T-helper 1 cell (primary cell): ENCODE measurements at regions not wholly inside any gene's neighbourhood (a gene's known extent, or its start where the extent isn't known, plus 50 kb on each side); places are given as distances from the start of the nearest gene placed in this dataset.

ENCODE experiments used
- DNase-seq, 5 donors: peaks; one replicate each; pipeline ENCODE4 v3.0.0-alpha.2; 2012 to 2020

GRCh38 chrY:15404551-15404950 is 880.2 kb downstream of the NLGN4Y start:
- DNase-seq: no peak

GRCh38 chrY:15415165-15415564 is 890.8 kb downstream of the NLGN4Y start:
- DNase-seq: no peak

- no peak for DNase-seq
Observed at GRCh38 chrY:15418613-15419012, 894.3 kb downstream of the NLGN4Y start.

- peak in 2 of 5 donors; percentile 4 to 10 for DNase-seq
Observed at GRCh38 chrY:15424665-15425132, 900.4 kb downstream of the NLGN4Y start.

GRCh38 chrY:15440021-15440695 is 915.8 kb downstream of the NLGN4Y start:
- no peak for DNase-seq

- no peak for DNase-seq
Observed at GRCh38 chrY:15440696-15441408, 916.5 kb downstream of the NLGN4Y start.

GRCh38 chrY:15441878-15442277 is 917.5 kb downstream of the NLGN4Y start:
- DNase-seq: no peak

- no peak for DNase-seq
Observed at GRCh38 chrY:15445871-15446270, 921.5 kb downstream of the NLGN4Y start.

GRCh38 chrY:15446861-15447260 is 922.5 kb downstream of the NLGN4Y start:
- no peak for DNase-seq

GRCh38 chrY:15447959-15448358 is 923.6 kb downstream of the NLGN4Y start:
- no peak for DNase-seq

GRCh38 chrY:15455133-15455937 is 931.0 kb downstream of the NLGN4Y start:
- DNase-seq: no peak

- peak in 4 of 5 donors; percentile 52 to 63 (median 60) for DNase-seq
Observed at GRCh38 chrY:15455980-15456469, 931.7 kb downstream of the NLGN4Y start.

GRCh38 chrY:15456491-15456890 is 932.2 kb downstream of the NLGN4Y start:
- peak in 1 of 5 donors; percentile 0 for DNase-seq

GRCh38 chrY:15457682-15458081 is 933.4 kb downstream of the NLGN4Y start:
- DNase-seq: no peak

- no peak for DNase-seq
Observed at GRCh38 chrY:15458426-15458825, 934.1 kb downstream of the NLGN4Y start.

GRCh38 chrY:15465880-15466279 is 941.6 kb downstream of the NLGN4Y start:
- no peak for DNase-seq

- DNase-seq: no peak
Observed at GRCh38 chrY:15466891-15467290, 942.6 kb downstream of the NLGN4Y start.

GRCh38 chrY:15468091-15468490 is 943.8 kb downstream of the NLGN4Y start:
- DNase-seq: no peak

- no peak for DNase-seq
Observed at GRCh38 chrY:15471371-15471770, 947.0 kb downstream of the NLGN4Y start.

GRCh38 chrY:15478348-15478963 is 954.1 kb downstream of the NLGN4Y start:
- no peak for DNase-seq

- DNase-seq: no peak
Observed at GRCh38 chrY:15500536-15500935, 976.2 kb downstream of the NLGN4Y start.

- DNase-seq: no peak
Observed at GRCh38 chrY:15501181-15501580, 976.9 kb downstream of the NLGN4Y start.

GRCh38 chrY:15510288-15510687 is 986.0 kb downstream of the NLGN4Y start:
- no peak for DNase-seq
